Astrocyte (in vitro differentiated cells and primary cell): ENCODE measurements at regions not wholly inside any gene's neighbourhood (a gene's known extent, or its start where the extent isn't known, plus 50 kb on each side); places are given as distances from the start of the nearest gene placed in this dataset.

ENCODE experiments used
- DNase-seq: peaks from one replicate; pipeline ENCODE4 v3.0.0-alpha.2; 2010; ENCODE audit warnings: low read depth
- FAIRE-seq: peaks from 2 replicates; lab custom pipeline; 2011; peaks lifted over from hg19 to GRCh38; lab: Jason Lieb, UNC
- H2AFZ ChIP-seq: 2 replicates; pipeline ENCODE4 v1.6.0; 2012; ENCODE audit warnings: low read depth, low read length, inconsistent platforms
- H3K27ac ChIP-seq: 2 replicates; pipeline ENCODE4 v1.5.1; 2011; ENCODE audit warnings: low read depth, low read length, inconsistent platforms
- H3K27me3 ChIP-seq: 2 replicates; pipeline ENCODE4 v1.6.0; 2011; ENCODE audit warnings: low read length, inconsistent platforms; ENCODE audit not compliant: insufficient read depth
- H3K36me3 ChIP-seq: 2 replicates; pipeline ENCODE4 v1.5.1; 2011; ENCODE audit warnings: low read length, inconsistent platforms; ENCODE audit not compliant: insufficient read depth
- H3K4me1 ChIP-seq: 2 replicates; pipeline ENCODE4 v1.5.1; 2011; ENCODE audit warnings: low read length, inconsistent platforms; ENCODE audit not compliant: insufficient read depth
- H3K4me2 ChIP-seq: 2 replicates; pipeline ENCODE4 v1.6.0; 2012; ENCODE audit warnings: low read length, inconsistent platforms
- H3K4me3 ChIP-seq: 2 replicates; pipeline ENCODE4 v1.5.1; 2011; ENCODE audit warnings: low read depth, mild to moderate bottlenecking, low read length, inconsistent platforms; ENCODE audit not compliant: insufficient read depth
- H3K79me2 ChIP-seq: 2 replicates; pipeline ENCODE4 v1.6.0; 2012; ENCODE audit warnings: mild to moderate bottlenecking, low read length, inconsistent platforms; ENCODE audit not compliant: insufficient read depth
- H3K9ac ChIP-seq: 2 replicates; pipeline ENCODE4 v1.6.0; 2012; ENCODE audit warnings: mild to moderate bottlenecking, low read length, inconsistent platforms
- H3K9me3 ChIP-seq: 2 replicates; pipeline ENCODE4 v1.5.1; 2012; ENCODE audit warnings: low read depth, mild to moderate bottlenecking, low read length, inconsistent platforms; ENCODE audit not compliant: insufficient read depth
- H4K20me1 ChIP-seq: 2 replicates; pipeline ENCODE4 v1.6.0; 2012; ENCODE audit warnings: low read length, inconsistent platforms; ENCODE audit not compliant: insufficient read depth
- H3K27ac Mint-ChIP-seq: one replicate; pipeline ENCODE4 v1.8.0; 2021; ENCODE audit warnings: mild to moderate bottlenecking, mixed read lengths; ENCODE audit not compliant: unreplicated experiment
- H3K27me3 Mint-ChIP-seq: one replicate; pipeline ENCODE4 v1.8.0; 2021; ENCODE audit warnings: low read depth, mixed read lengths; ENCODE audit not compliant: unreplicated experiment
- H3K36me3 Mint-ChIP-seq: one replicate; pipeline ENCODE4 v1.8.0; 2021; ENCODE audit warnings: low read depth, mixed read lengths; ENCODE audit not compliant: unreplicated experiment
- H3K4me1 Mint-ChIP-seq: one replicate; pipeline ENCODE4 v1.8.0; 2021; ENCODE audit warnings: low read depth, mixed read lengths; ENCODE audit not compliant: unreplicated experiment
- H3K4me3 Mint-ChIP-seq: one replicate; pipeline ENCODE4 v1.8.0; 2021; ENCODE audit warnings: mild to moderate bottlenecking, moderate library complexity, mixed read lengths; ENCODE audit not compliant: unreplicated experiment
- H3K9me3 Mint-ChIP-seq: one replicate; pipeline ENCODE4 v1.8.0; 2021; ENCODE audit warnings: mild to moderate bottlenecking, mixed read lengths; ENCODE audit not compliant: unreplicated experiment
- CTCF ChIP-seq: IDR thresholded peaks from 2 replicates; pipeline ENCODE4 v1.5.1; 2011; ENCODE audit warnings: low read depth, mild to moderate bottlenecking, inconsistent platforms, low read length, moderate library complexity; ENCODE audit not compliant: insufficient read depth
- EZH2 ChIP-seq: IDR thresholded peaks from 2 replicates; pipeline ENCODE4 v1.6.1; 2012; ENCODE audit warnings: mild to moderate bottlenecking, low read length, inconsistent platforms; ENCODE audit not compliant: insufficient read depth

GRCh38 chr1:5393603-5394002 lies 598.6 kb downstream of the NPHP4 start:
- H3K9ac ChIP-seq, result no peak overlapping the region
- Mint-ChIP-seq H3K27ac (no peak overlapping the region), H3K4me1 (peaks cover 10% of the 10 kb centered on the region), H3K4me3 (no peak overlapping the region), H3K27me3 (peaks cover 39% of the 10 kb centered on the region), H3K36me3 (no peaks in the 10 kb centered on the region), H3K9me3 (peaks cover 7% of the 10 kb centered on the region)
- no peak overlapping the region for H3K4me2 ChIP-seq
- TF ChIP-seq CTCF (no peak), EZH2 (no peak)
- H3K4me1 ChIP-seq, result no peaks in the 10 kb centered on the region
- H3K27ac ChIP-seq, result no peak overlapping the region
- no peak overlapping the region for H2AFZ ChIP-seq
- H3K36me3 ChIP-seq, result no peaks in the 10 kb centered on the region
- H3K9me3 ChIP-seq, result peaks cover 3% of the 10 kb centered on the region
- H4K20me1 ChIP-seq, result no peaks in the 10 kb centered on the region
- DNase-seq (no peak), FAIRE-seq (no peak)
- H3K79me2 ChIP-seq, result no peaks in the 10 kb centered on the region
- H3K27me3 ChIP-seq, result no peaks in the 10 kb centered on the region
- no peak overlapping the region for H3K4me3 ChIP-seq

GRCh38 chr1:5393146-5393545 lies 599.1 kb downstream of the NPHP4 start:
- no peaks in the 10 kb centered on the region for H3K36me3 Mint-ChIP-seq
- H3K27me3 Mint-ChIP-seq, result peaks cover 39% of the 10 kb centered on the region
- FAIRE-seq, result no peak
- peaks cover 7% of the 10 kb centered on the region for H3K9me3 Mint-ChIP-seq
- no peaks in the 10 kb centered on the region for H4K20me1 ChIP-seq
- peaks cover 3% of the 10 kb centered on the region for H3K9me3 ChIP-seq
- H3K79me2 ChIP-seq, result no peaks in the 10 kb centered on the region
- no peak overlapping the region for H3K27ac Mint-ChIP-seq
- no peak for TF ChIP-seq EZH2
- TF ChIP-seq CTCF, result no peak
- no peak overlapping the region for H3K4me3 ChIP-seq
- no peak overlapping the region for H3K27ac ChIP-seq
- no peaks in the 10 kb centered on the region for H3K4me1 ChIP-seq
- H3K9ac ChIP-seq, result no peak overlapping the region
- H2AFZ ChIP-seq, result no peak overlapping the region
- H3K4me2 ChIP-seq, result no peak overlapping the region
- no peaks in the 10 kb centered on the region for H3K36me3 ChIP-seq
- no peak for DNase-seq
- no peak overlapping the region for H3K4me3 Mint-ChIP-seq
- no peaks in the 10 kb centered on the region for H3K27me3 ChIP-seq
- peaks cover 10% of the 10 kb centered on the region for H3K4me1 Mint-ChIP-seq

GRCh38 chr1:5391725-5392124 lies 600.5 kb downstream of the NPHP4 start:
- Histone ChIP-seq H3K79me2 (no peaks in the 10 kb centered on the region), H3K4me3 (no peak overlapping the region), H3K27me3 (no peaks in the 10 kb centered on the region), H3K9ac (no peak overlapping the region), H3K27ac (no peak overlapping the region), H3K4me2 (no peak overlapping the region), H3K9me3 (peaks cover 8% of the 10 kb centered on the region), H3K36me3 (no peaks in the 10 kb centered on the region), H4K20me1 (no peaks in the 10 kb centered on the region), H2AFZ (no peak overlapping the region), H3K4me1 (no peaks in the 10 kb centered on the region)
- H3K9me3 Mint-ChIP-seq, result peaks cover 7% of the 10 kb centered on the region
- peaks cover 10% of the 10 kb centered on the region for H3K4me1 Mint-ChIP-seq
- H3K27me3 Mint-ChIP-seq, result peaks cover 29% of the 10 kb centered on the region
- no peaks in the 10 kb centered on the region for H3K36me3 Mint-ChIP-seq
- TF ChIP-seq CTCF (no peak), EZH2 (no peak)
- H3K27ac Mint-ChIP-seq, result no peak overlapping the region
- no peak for FAIRE-seq
- H3K4me3 Mint-ChIP-seq, result no peak overlapping the region
- no peak for DNase-seq
